ENCODE measurements at regions not wholly inside any gene's neighbourhood (a gene's known extent, or its start where the extent isn't known, plus 50 kb on each side); places are given as distances from the start of the nearest gene placed in this dataset.
A peak's percentile ranks its signal among the peaks of the same experiment; 100 is the strongest.
"Not testable (repeated sequence)": the region's sequence is repeated elsewhere in the genome, so short reads cannot be mapped to it uniquely, and the experiment has no call there.

DNA sequence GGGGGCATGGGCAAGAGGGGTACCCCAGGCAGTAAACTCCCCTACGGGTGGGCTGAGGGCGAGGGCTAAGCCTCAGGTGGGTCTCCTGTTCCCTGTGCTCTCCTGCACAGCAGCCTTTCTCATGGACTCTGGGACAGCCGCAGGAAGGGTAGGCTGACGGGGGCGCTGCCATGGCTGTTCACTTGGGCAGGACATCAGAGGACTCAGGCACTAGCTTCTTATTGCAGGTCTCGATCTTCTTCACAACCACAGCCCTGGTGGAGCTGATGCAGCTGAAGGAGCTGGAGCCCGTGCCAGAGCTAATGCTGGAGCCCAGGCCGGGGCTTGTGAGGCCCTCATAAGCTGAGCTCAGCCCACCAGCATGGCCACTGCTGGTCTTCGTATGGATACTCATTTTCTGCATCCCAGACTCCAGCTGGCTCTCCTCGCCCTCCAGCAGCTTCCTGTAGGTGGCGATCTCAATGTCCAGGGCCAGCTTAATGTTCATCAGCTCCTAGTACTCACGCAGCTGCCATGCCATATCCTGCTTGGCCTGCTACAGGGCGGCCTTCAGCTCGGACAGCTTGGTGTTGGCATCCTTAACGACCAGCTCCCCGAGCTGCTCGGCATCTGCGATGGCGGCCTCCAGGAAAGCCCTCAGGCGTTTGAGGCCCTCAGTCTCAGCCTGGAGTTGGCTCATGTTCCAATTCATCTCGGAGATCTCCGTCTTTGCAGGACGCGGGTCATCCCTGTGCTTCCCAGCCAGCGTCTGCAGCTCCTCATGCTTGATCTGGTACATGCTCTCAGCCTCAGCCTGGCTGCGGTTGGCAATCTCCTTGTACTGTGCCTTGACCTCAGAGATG lies 359.8 kb upstream of the SETBP1 start:
- no peak for DNase-seq (ENCODE audit: low spot score)

- DNase-seq (ENCODE audit: low spot score) = no peak
Measured at GRCh38 chr18:44321868-44322590, 358.7 kb upstream of the SETBP1 start.

DNA sequence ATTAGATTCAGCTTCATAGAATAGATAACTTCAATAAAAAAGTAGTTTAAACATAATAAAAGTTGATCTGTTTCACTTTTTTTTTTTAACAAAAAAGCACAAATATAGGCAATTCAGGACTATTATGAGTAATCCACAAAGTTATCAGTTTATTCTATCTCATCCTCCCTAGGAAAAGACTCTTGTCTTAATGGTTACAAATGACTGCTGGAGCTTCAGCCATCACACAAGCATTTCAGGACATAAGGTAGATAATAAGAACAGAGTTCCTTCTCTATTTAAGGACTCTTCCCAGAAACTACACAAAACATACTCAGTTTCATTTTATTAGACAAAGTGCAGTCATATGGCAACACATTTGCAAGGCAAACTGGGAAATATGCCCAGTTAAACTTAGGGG lies 357.6 kb upstream of the SETBP1 start:
- no peak for DNase-seq (ENCODE audit: low spot score)

GRCh38 chr18:44324361-44324760 lies 356.3 kb upstream of the SETBP1 start:
- no peak for DNase-seq (ENCODE audit: low spot score)

DNA sequence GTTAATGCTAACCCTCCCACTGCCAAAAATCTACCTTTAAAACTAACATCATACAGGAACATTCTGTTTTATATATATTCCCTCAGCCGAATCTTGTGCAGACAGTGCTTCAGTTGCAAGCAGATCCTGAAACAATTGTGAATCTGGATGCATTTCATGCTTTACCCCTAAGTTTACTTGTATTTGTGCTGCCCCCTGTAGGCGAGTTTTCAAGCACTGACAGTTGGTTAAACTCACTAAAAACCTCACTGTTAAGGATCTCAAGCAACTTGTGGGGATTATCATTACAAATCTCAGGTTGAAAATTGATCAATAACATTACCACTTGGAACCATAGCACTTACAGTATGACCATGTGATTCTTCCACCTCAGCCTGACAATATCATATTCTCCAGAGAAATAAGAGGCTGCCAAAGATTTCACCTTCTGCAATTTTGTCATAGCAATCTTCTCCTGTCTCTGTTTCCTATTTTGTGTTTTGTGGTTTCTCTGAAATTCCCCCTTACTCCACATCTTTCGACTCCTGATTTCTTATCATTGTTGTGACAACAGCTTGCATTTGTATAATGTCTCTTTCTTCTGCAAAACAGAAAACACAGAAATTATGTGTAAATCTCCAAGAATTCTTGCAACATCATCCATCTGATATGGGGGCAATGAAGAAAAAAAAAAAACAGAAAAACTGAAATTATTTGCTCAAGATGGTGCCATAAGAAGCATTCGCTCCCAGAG lies 354.6 kb upstream of the SETBP1 start:
- peak; percentile 1 for DNase-seq (ENCODE audit: low spot score)

DNA sequence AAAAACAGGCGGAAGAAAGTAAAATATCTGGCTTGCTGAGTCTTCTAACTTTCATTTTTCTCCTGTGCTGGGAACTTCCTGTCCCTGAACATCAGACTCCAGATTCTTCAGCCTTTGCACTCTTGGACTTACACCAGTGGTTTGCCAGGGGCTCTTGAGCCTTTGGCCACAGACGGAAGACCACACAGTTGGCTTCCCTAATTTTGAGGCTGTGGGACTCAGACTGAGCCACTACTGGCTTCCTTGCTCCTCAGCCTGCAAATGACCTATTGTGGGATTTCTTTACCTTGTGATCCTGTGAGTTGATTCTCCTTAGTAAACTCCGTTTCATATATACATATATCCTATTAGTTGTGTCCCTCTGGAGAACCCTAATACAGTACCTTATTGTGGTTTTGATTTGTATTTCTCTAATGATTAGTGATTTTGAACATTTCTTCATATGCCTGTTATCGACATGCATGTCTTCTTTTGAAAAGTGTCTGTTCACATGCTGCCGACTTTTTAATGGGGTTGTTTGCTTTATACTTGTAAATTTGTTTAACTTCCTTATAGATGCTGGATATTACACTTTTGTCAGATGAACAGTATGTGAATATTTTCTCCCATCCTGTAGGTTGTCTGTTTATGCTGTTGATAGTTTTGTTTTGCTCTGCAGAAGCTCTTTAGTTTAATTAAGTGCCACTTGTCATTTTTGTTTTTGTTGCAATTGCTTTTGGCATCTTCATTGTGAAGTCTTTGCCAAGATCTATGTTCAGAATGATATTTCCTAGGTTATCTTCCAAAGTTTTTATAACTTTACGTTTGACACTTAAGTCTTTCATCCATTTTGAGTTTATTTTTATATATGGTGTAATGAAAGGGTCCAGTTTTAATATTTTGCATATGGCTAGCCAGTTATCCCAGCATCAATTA lies 348.8 kb upstream of the SETBP1 start:
- no peak for DNase-seq (ENCODE audit: low spot score)

- no peak for DNase-seq (ENCODE audit: low spot score)
Measured at GRCh38 chr18:44341759-44342158, 338.9 kb upstream of the SETBP1 start.

DNA sequence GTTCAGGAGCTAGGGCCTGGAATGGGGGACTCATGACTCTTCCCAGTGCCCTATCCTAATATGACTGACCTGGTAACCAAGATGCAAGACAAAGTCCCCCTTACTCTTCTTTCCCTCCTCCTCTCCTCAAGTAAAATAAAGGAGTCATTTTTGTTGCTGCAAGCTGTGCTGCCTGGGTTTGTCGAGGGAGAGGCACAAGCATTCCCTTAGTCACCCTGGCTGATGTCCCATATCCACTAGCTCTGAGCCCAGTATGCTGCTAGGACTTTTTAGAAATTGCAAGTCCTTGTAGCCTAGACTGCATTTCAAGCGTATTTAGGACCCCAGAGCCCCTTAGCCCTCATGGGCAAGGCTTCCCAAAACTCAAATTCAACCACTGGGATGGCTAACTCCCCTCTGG lies 338.5 kb upstream of the SETBP1 start:
- no peak for DNase-seq (ENCODE audit: low spot score)

DNA sequence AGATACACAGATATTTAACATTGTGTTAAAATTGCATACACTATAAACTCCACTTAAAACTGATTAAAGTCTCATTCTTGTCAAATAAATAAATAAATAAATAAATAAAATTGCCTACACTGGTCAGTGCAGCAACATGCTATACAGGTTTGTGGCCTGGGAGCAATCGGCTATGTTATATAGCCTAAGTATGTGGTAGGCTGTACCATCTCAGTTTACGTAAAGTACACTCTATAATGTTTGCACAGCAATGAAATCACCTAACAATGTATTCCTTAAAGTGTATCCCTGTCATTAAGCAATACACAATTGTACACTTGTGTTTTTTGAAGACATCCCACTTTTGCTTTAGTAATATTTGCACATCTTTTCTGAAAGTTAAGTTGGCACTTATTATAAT lies 337.7 kb upstream of the SETBP1 start:
- DNase-seq (ENCODE audit: low spot score) = no peak

- DNase-seq (ENCODE audit: low spot score) = no peak
Measured at GRCh38 chr18:44343570-44343969, 337.1 kb upstream of the SETBP1 start.

DNA sequence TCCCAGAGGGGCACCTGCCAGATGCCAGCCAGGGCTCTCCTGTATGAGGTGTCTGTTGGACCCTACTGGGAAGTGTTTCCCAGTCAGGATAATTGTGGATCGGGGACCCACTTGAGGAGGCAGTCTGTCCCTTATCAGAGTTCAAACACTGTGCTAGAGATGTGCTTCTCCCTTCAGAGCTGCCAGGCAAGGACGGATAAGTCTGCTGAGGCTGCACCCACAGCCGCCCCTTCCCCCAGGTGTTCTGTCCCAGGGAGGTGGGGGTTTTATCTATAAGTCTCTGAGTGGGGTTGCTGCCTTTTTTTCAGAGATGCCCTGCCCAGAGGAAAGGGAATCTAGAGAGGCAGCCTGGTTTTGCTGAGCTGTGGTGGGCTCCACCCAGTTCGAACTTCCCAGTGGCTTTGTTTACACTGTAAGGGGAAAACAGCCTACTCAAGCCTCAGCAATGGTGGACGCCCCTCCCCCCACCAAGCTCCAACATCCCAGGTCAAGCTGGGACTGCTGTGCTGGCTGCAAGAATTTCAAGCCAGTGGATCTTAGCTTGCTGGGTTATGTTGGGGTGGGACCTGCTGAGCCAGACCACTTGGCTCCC lies 324.0 kb upstream of the SETBP1 start:
- no peak for DNase-seq (ENCODE audit: low spot score)

- DNase-seq (ENCODE audit: low spot score) = no peak
Measured at GRCh38 chr18:44358402-44358801, 322.3 kb upstream of the SETBP1 start.

GRCh38 chr18:44359741-44360140 lies 320.9 kb upstream of the SETBP1 start:
- DNase-seq (ENCODE audit: low spot score) = not testable (repeated sequence)

GRCh38 chr18:44362213-44362612 lies 318.5 kb upstream of the SETBP1 start:
- not testable (repeated sequence) for DNase-seq (ENCODE audit: low spot score)

DNA sequence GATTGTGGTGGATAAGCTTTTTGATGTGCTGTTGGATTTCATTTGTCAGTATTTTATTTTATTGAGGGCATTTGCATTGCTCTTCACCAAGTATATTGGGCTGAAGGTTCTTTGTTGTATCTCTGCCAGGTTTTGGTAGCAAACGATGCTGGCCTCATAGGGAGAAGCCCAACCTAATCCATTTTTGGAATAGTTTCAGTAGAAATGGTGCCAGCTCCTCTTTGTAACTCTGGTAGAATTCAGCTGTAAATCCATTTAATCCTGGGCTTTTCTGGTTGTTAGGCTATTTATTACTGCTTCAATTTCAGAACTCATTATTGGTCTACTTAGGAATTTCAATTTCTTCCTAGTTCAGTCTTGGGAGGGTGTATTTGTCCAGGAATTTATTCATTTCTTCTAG lies 309.8 kb upstream of the SETBP1 start:
- no peak for DNase-seq (ENCODE audit: low spot score)

DNA sequence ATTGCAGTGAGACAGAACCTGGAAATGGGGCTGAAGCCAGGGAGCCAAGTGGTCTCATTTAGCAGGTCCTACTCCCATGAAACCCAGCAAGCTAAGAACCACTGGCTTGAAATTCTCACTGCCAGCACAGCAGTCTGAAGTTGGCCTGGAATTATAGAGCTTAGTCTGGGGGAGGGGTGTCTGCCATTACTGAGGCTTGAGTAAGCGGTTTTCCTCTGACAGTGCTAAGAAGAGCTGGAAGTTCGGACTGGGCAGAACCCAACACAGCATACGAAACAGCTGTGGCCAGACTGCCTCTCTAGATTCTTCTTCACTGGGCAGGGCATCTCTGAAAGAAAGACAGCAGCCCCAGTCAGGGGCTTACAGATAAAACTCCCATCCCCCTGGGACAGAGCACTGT lies 305.7 kb upstream of the SETBP1 start:
- no peak for DNase-seq (ENCODE audit: low spot score)

DNA sequence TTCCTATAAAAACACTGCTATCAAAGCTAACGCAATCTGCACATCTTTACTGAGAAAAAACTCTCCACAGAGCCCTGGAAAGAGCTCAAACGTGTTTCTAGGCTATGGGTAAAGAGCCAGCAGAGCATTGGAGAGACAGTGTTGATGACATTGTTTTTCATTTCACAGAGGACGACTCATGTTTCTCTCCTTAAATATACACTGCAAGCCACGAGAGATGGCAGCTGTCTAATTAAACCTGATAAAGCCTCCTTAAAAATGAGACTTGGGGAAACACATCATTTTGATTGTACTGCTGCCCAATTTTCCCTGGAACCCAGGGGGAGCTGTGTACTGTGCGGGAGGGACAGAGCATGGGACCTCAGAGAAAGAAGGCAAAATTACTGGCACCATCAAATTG lies 294.3 kb upstream of the SETBP1 start:
- DNase-seq (ENCODE audit: low spot score) = no peak

GRCh38 chr18:44388329-44388728 lies 292.4 kb upstream of the SETBP1 start:
- no peak for DNase-seq (ENCODE audit: low spot score)

- DNase-seq (ENCODE audit: low spot score) = no peak
Measured at GRCh38 chr18:44392933-44393332, 287.8 kb upstream of the SETBP1 start.

DNA sequence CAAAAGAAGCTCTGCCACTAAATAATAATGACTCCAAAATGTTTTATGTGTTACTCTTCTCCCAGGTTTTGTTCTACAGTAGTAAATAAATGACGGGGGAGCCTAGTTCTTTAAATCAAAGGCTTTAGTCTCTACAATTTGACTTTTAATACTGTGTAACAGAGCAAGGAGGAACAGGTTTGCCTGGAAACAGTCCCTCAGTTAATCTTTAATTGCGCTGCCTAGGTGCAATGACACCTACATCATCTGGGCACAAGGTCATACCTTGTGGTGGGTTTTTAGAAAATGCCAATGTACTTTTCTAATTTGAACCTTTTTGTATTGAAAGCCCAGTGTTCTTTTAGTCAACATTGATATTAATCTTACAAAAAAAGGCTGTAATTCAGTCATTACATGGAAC lies 287.3 kb upstream of the SETBP1 start:
- DNase-seq (ENCODE audit: low spot score) = no peak

- no peak for DNase-seq (ENCODE audit: low spot score)
Measured at GRCh38 chr18:44396550-44396949, 284.1 kb upstream of the SETBP1 start.

Data from A172 (cell line).